ENCODE measurements at regions not wholly inside any gene's neighbourhood (a gene's known extent, or its start where the extent isn't known, plus 50 kb on each side); places are given as distances from the start of the nearest gene placed in this dataset.

DNA sequence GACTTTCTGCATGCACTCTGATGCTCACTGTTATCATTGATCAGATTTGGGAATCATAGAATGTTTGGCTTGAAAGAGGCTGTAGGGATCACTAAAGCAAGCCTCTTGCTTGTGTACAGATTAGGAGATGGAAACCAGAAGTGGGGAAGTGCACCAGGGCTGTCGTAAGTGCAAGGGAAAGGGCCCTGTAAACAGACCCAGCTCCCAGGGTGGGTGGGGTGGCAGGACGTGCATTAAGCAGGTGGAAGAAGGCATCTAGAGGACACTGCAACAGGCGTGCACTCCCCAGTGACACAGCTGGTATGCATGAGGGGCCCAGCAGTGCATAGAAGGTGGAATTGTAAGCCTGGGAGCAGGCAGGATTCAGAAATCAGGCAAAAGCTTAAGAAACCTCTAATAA lies 58.0 kb upstream of the SLC7A14 start:
- H3K4me3 ChIP-seq (ENCODE audit: low read depth, low read length): no peak overlapping the region
- no peak for DNase-seq (ENCODE audit: low read depth)
- TF ChIP-seq CTCF (IDR thresholded peaks at IDR 0.05; ENCODE audit: insufficient read depth, low read length, poor library complexity, severe bottlenecking): no peak
- no peaks in the 10 kb centered on the region for H3K36me3 ChIP-seq (ENCODE audit: control insufficient read depth, insufficient read depth, low read length)
- H3K27me3 ChIP-seq (ENCODE audit: control insufficient read depth, insufficient read depth, low read length): no peaks in the 10 kb centered on the region

DNA sequence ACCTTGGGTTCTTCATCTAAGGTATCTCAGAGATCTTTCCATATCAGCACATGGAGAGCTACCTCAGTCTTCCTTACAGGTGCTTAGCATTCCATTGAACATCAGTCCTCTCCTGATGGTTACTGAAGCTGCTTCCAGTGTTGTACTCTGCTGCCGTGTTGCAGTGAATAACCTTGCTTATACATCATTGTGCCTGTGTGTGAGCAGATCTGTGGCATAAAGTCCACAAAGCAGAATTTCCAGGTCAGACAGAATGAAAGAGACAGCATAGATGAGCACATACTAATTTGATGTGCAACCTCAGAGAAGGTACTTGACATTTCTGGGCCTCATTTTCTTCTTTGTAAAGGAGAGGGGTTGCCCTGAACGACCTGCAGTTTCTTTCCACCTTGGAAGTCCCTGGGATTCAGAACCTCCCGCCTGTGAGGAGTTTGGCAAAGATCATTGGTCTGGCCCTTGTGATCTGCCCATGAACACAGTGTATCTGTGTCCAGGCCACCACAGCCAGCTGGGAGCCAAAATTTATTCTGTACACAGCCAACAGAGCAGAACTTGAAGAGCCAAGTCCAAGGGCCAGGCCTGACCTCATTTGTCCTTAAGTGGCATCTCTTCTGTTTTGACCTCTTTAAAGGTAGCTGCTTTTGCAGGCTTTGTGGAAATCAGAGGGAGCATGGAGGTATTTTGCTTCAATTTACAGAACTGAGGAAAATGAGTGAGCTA lies 57.2 kb upstream of the SLC7A14 start:
- Histone ChIP-seq H3K36me3 (ENCODE audit: control insufficient read depth, insufficient read depth, low read length) (no peaks in the 10 kb centered on the region), H3K4me3 (ENCODE audit: low read depth, low read length) (no peak overlapping the region), H3K27me3 (ENCODE audit: control insufficient read depth, insufficient read depth, low read length) (no peaks in the 10 kb centered on the region)
- no peak for DNase-seq (ENCODE audit: low read depth)
- TF ChIP-seq CTCF (IDR thresholded peaks at IDR 0.05; ENCODE audit: insufficient read depth, low read length, poor library complexity, severe bottlenecking): no peak

GRCh38 chr3:170641510-170642236 lies 55.8 kb upstream of the SLC7A14 start:
- DNase-seq (ENCODE audit: low read depth): no peak
- Histone ChIP-seq H3K27me3 (ENCODE audit: control insufficient read depth, insufficient read depth, low read length) (no peaks in the 10 kb centered on the region), H3K36me3 (ENCODE audit: control insufficient read depth, insufficient read depth, low read length) (no peaks in the 10 kb centered on the region), H3K4me3 (ENCODE audit: low read depth, low read length) (no peak overlapping the region)
- no peak for TF ChIP-seq CTCF (IDR thresholded peaks at IDR 0.05; ENCODE audit: insufficient read depth, low read length, poor library complexity, severe bottlenecking)

GRCh38 chr3:170640737-170641171 lies 54.9 kb upstream of the SLC7A14 start:
- Histone ChIP-seq H3K27me3 (ENCODE audit: control insufficient read depth, insufficient read depth, low read length) (no peaks in the 10 kb centered on the region), H3K4me3 (ENCODE audit: low read depth, low read length) (no peak overlapping the region), H3K36me3 (ENCODE audit: control insufficient read depth, insufficient read depth, low read length) (no peaks in the 10 kb centered on the region)
- no peak for TF ChIP-seq CTCF (IDR thresholded peaks at IDR 0.05; ENCODE audit: insufficient read depth, low read length, poor library complexity, severe bottlenecking)
- no peak for DNase-seq (ENCODE audit: low read depth)

DNA sequence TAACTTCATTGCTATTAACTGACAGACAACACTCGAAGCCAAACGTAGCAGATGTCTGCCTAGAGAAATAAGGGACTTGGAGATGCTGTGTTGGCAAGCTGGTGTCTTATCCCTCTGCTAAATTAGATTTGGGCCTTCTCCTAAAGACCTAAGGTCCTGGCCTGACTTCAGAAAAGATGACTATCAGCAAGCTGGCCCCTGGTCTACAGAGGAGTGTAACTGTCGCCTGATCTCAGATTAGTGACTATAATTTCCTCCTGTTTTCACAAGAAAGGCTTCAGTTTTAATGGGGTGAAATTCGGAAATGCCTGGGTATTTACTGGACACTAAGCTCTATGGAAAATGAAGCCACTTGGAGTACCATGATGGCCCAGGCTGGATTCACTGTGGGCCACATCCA lies 53.1 kb upstream of the SLC7A14 start:
- Histone ChIP-seq H3K4me3 (ENCODE audit: low read depth, low read length) (no peak overlapping the region), H3K27me3 (ENCODE audit: control insufficient read depth, insufficient read depth, low read length) (no peaks in the 10 kb centered on the region), H3K36me3 (ENCODE audit: control insufficient read depth, insufficient read depth, low read length) (no peaks in the 10 kb centered on the region)
- DNase-seq (ENCODE audit: low read depth): no peak
- TF ChIP-seq CTCF (IDR thresholded peaks at IDR 0.05; ENCODE audit: insufficient read depth, low read length, poor library complexity, severe bottlenecking): no peak
